ENCODE measurements at regions not wholly inside any gene's neighbourhood (a gene's known extent, or its start where the extent isn't known, plus 50 kb on each side); places are given as distances from the start of the nearest gene placed in this dataset.

GRCh38 chr1:104923075-104923474 is 1173.4 kb downstream of the AMY1C start:
- Mint-ChIP-seq H3K27ac (no peak overlapping the region), H3K4me3 (no peak overlapping the region), H3K36me3 (ENCODE audit: low read depth) (no peaks in the 10 kb centered on the region), H3K27me3 (ENCODE audit: low read depth, poor library complexity) (peaks cover 6% of the 10 kb centered on the region), H3K4me1 (no peaks in the 10 kb centered on the region), H3K9me3 (no peaks in the 10 kb centered on the region)
- TF ChIP-seq, protein P1, sequence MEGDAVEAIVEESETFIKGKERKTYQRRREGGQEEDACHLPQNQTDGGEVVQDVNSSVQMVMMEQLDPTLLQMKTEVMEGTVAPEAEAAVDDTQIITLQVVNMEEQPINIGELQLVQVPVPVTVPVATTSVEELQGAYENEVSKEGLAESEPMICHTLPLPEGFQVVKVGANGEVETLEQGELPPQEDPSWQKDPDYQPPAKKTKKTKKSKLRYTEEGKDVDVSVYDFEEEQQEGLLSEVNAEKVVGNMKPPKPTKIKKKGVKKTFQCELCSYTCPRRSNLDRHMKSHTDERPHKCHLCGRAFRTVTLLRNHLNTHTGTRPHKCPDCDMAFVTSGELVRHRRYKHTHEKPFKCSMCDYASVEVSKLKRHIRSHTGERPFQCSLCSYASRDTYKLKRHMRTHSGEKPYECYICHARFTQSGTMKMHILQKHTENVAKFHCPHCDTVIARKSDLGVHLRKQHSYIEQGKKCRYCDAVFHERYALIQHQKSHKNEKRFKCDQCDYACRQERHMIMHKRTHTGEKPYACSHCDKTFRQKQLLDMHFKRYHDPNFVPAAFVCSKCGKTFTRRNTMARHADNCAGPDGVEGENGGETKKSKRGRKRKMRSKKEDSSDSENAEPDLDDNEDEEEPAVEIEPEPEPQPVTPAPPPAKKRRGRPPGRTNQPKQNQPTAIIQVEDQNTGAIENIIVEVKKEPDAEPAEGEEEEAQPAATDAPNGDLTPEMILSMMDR (IDR thresholded peaks at IDR 0.05), result no peak
- no peak for DNase-seq

DNA sequence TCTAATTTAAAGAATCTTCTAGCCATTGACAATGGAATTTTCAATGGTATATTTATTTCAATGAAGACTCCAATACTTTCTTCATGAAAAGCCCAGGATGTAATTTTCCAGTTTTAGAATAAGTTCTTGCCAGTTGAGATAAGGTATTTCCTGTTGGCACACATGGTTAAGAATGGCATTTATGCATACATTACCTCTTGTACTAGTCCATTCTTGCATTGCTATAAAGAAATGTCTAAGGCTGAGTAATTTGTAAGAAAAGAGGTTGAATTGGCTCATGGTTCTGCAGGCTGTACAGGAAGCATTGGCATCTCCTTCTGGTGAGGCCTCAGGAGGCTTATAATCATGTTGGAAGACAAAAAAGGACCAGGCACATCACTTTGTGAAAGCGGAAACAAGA is 1179.6 kb downstream of the AMY1C start:
- no peaks in the 10 kb centered on the region for H3K4me1 Mint-ChIP-seq
- H3K9me3 Mint-ChIP-seq, result peaks cover 7% of the 10 kb centered on the region
- H3K27ac Mint-ChIP-seq, result no peak overlapping the region
- TF ChIP-seq, protein P1 (IDR thresholded peaks at IDR 0.05), result no peak
- DNase-seq, result no peak
- H3K36me3 Mint-ChIP-seq (ENCODE audit: low read depth), result no peaks in the 10 kb centered on the region
- H3K27me3 Mint-ChIP-seq (ENCODE audit: low read depth, poor library complexity), result peaks cover 6% of the 10 kb centered on the region
- H3K4me3 Mint-ChIP-seq, result no peak overlapping the region

DNA sequence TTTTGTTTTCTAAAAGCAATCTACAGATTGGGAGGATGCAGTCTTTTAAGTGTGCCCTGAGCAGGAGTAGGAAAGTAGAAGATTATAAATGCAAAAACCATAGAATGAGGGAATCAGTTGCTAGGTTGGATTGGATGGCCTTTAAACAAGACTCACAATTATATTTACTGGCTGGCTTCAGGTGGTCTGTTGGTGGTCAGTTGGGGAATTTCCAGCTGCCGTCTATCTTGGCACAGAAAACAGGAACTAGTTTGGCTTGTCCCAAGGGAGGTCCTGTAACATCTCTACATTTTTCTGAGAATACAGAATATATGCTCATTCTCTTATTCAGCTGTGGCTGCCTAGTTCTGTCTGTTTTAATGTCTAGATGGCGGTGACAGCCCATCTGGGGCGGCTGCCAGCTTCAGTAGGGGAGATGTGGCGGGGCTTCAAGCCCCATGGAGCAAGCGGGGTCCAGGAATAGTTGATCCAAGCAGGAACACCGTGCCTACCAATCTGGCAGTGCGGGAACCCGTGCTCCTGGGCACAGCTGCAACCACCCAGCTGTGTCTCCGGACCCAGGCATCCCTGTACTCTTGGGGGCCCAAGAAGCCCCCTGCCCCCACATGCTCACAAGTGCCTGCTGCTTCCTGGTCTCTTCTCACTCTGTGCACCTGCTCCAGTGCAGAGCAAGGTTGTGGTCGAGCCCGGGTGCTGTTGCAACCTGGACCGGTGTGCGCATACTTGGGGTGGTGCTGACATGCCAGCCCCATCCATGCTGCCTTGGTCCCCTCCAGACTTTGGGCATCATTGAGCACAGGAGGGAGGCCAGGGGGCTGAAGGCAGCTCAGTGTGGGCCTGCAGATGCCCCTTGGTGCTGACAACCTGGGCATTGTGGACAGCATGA is 1182.6 kb downstream of the AMY1C start:
- no peak for DNase-seq
- TF ChIP-seq, protein P1 (IDR thresholded peaks at IDR 0.05), result no peak
- H3K4me3 Mint-ChIP-seq, result no peak overlapping the region
- no peaks in the 10 kb centered on the region for H3K4me1 Mint-ChIP-seq
- H3K36me3 Mint-ChIP-seq (ENCODE audit: low read depth), result no peaks in the 10 kb centered on the region
- H3K27me3 Mint-ChIP-seq (ENCODE audit: low read depth, poor library complexity), result peaks cover 6% of the 10 kb centered on the region
- H3K9me3 Mint-ChIP-seq, result peaks cover 8% of the 10 kb centered on the region
- H3K27ac Mint-ChIP-seq, result no peak overlapping the region

- H3K4me1 Mint-ChIP-seq, result no peaks in the 10 kb centered on the region
- no peak for DNase-seq
- H3K27me3 Mint-ChIP-seq (ENCODE audit: low read depth, poor library complexity), result peaks cover 6% of the 10 kb centered on the region
- H3K36me3 Mint-ChIP-seq (ENCODE audit: low read depth), result no peaks in the 10 kb centered on the region
- no peak overlapping the region for H3K4me3 Mint-ChIP-seq
- TF ChIP-seq, protein P1 (IDR thresholded peaks at IDR 0.05), result no peak
- peaks cover 12% of the 10 kb centered on the region for H3K9me3 Mint-ChIP-seq
- no peak overlapping the region for H3K27ac Mint-ChIP-seq
Measured at GRCh38 chr1:104932949-104933679, 1183.4 kb downstream of the AMY1C start.

DNA sequence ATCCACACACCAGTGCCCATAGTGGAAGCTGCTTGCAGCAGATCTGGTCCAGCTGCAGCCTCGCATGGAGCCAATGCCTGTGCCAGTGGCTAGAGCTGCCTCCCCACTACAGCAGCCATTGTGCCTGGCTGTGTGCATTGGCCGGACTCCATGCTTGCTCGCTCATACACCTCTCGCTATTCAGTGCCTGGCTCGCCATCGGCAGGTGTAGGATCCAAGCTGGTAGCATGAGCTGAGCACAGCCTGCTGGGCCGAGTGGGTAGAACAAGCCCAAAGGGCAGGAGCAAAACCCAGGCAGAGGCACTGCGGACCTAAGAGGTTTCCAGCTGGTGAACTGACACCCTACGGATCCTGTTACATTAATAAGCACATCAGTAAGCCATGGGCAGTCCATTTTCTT is 1184.1 kb downstream of the AMY1C start:
- TF ChIP-seq, protein P1 (IDR thresholded peaks at IDR 0.05), result no peak
- Mint-ChIP-seq H3K27ac (no peak overlapping the region), H3K4me3 (no peak overlapping the region), H3K4me1 (no peaks in the 10 kb centered on the region), H3K36me3 (ENCODE audit: low read depth) (no peaks in the 10 kb centered on the region), H3K9me3 (peaks cover 17% of the 10 kb centered on the region), H3K27me3 (ENCODE audit: low read depth, poor library complexity) (peaks cover 6% of the 10 kb centered on the region)
- no peak for DNase-seq

Data from nephron progenitor cell (in vitro differentiated cells).